PC-3 (cell line): ENCODE measurements at regions not wholly inside any gene's neighbourhood (a gene's known extent, or its start where the extent isn't known, plus 50 kb on each side); places are given as distances from the start of the nearest gene placed in this dataset.

ENCODE experiments used
- ATAC-seq: fragments of 200-7000 bp; cut with Tn5 transposase; 2 replicates; pipeline ENCODE4 v1.9.1; 2020; ENCODE audit warnings: mild to moderate bottlenecking, moderate library complexity
- BruUV-seq: library from RNA; stranded (reverse); fragments of 400-500 nt; replicated peaks from 2 replicates; lab custom pipeline; 2021; lab: Mats Ljungman, UMichigan
- CTCF ChIA-PET: fragments of 300-600 bp; sonication (Branson Sonifier 250); formaldehyde crosslinking; loops from one replicate; lab custom pipeline; 2022; ENCODE audit warnings: antibody characterized with exemption; lab: Charles Lee
- POLR2A ChIA-PET: fragments of 300-600 bp; sonication (Branson Sonifier 250); formaldehyde crosslinking; loops from one replicate; lab custom pipeline; 2022; ENCODE audit warnings: antibody characterized with exemption; ENCODE audit not compliant: unreplicated experiment; lab: Charles Lee
- DNase-seq: peaks from one replicate; pipeline ENCODE4 v3.0.0-alpha.2; 2015
- H2AFZ ChIP-seq: fragments of 300-600 bp; sonication (generic); 2 replicates; pipeline ENCODE4 v1.6.0; 2016; ENCODE audit warnings: antibody characterized with exemption, low read length
- H3F3A ChIP-seq: fragments of 300-600 bp; sonication (generic); one replicate; pipeline ENCODE4 v1.6.0; 2017; ENCODE audit warnings: antibody characterized with exemption, low read length, control low read depth, mild to moderate bottlenecking; ENCODE audit not compliant: unreplicated experiment
- H3K27ac ChIP-seq: fragments of 300-600 bp; sonication (generic); 2 replicates; pipeline ENCODE4 v1.5.1; 2016; ENCODE audit warnings: mild to moderate bottlenecking, low read length
- H3K27me3 ChIP-seq: fragments of 300-600 bp; sonication (generic); 2 replicates; pipeline ENCODE4 v1.6.1; 2016; ENCODE audit warnings: low read length, mixed read lengths
- H3K36me3 ChIP-seq: fragments of 300-600 bp; sonication (generic); 2 replicates; pipeline ENCODE4 v1.6.1; 2016; ENCODE audit warnings: low read depth, mixed run types, low read length, mixed read lengths
- H3K4me1 ChIP-seq: fragments of 300-600 bp; sonication (generic); 2 replicates; pipeline ENCODE4 v1.5.1; 2016; ENCODE audit warnings: low read length; ENCODE audit not compliant: insufficient read depth
- H3K4me2 ChIP-seq: fragments of 300-600 bp; sonication (generic); 2 replicates; pipeline ENCODE4 v1.6.0; 2016; ENCODE audit warnings: low read length
- H3K4me3 ChIP-seq: fragments of 300-600 bp; sonication (generic); 2 replicates; pipeline ENCODE4 v1.5.1; 2016; ENCODE audit warnings: mild to moderate bottlenecking, low read length, mixed read lengths
- H3K79me2 ChIP-seq: fragments of 300-600 bp; sonication (generic); 2 replicates; pipeline ENCODE4 v1.6.1; 2017; ENCODE audit warnings: low read length, mixed read lengths
- H3K9ac ChIP-seq: fragments of 300-600 bp; sonication (generic); 2 replicates; pipeline ENCODE4 v1.6.0; 2016; ENCODE audit warnings: mild to moderate bottlenecking, low read length
- H3K9me2 ChIP-seq: fragments of 300-600 bp; sonication (generic); replicated peaks from 2 replicates; pipeline ENCODE4 v1.6.1; 2016; ENCODE audit warnings: mixed run types, low read length, mixed read lengths
- H3K9me3 ChIP-seq: fragments of 300-600 bp; sonication (generic); 2 replicates; pipeline ENCODE4 v1.6.1; 2016; ENCODE audit warnings: low read length, mixed read lengths
- H4K20me1 ChIP-seq: fragments of 300-600 bp; sonication (generic); 2 replicates; pipeline ENCODE4 v1.6.1; 2016; ENCODE audit warnings: low read length, mixed read lengths
- EZH2 ChIP-seq: fragments of 300-600 bp; sonication (generic); IDR thresholded peaks from one replicate; pipeline ENCODE4 v1.6.1; 2017; ENCODE audit warnings: antibody characterized with exemption, mild to moderate bottlenecking, low read length; ENCODE audit not compliant: unreplicated experiment
- EZH2phosphoT487 ChIP-seq: fragments of 300-600 bp; sonication (generic); IDR thresholded peaks from 2 replicates; pipeline ENCODE4 v1.6.1; 2018; ENCODE audit warnings: mild to moderate bottlenecking, antibody characterized with exemption, low read length, borderline replicate concordance
- intact Hi-C: fragments of 100-400 bp; cut with micrococcal nuclease; formaldehyde crosslinking; loops from 2 replicates; pipeline ENCODE4 v1.9.0; 2023
- TF ChIP-seq, protein P1 (sequence below): fragments of 300-600 bp; sonication (generic); conservative IDR thresholded peaks from 2 replicates; pipeline ENCODE4 v1.5.1; 2017; ENCODE audit warnings: antibody characterized with exemption, low read depth, mild to moderate bottlenecking, low read length

DNA sequence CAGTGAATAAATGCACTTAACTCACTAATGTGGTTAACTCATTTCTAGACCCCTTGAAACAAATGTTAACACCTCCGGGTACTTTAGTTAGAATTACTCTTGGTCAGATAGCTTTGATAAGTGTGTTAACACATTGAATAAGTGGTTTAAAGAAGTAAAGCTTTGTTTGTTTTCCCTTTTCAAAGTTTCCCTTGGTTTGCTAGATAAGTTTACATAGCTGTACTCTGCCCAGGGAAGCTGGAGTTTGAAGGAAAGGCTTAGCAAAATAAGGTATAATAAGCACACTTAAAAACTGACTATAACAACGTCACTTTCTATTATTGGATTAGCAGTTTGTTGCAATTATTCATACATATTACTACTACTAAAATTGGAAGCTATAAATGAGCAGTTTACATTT, 1233.9 kb upstream of the ADGRL2 start:
- Histone ChIP-seq H3K27ac (no peak overlapping the region), H3K79me2 (no peaks in the 10 kb centered on the region), H2AFZ (no peak overlapping the region), H3F3A (no peaks in the 10 kb centered on the region), H3K4me3 (no peak overlapping the region), H3K36me3 (no peaks in the 10 kb centered on the region), H4K20me1 (no peaks in the 10 kb centered on the region), H3K9ac (no peak overlapping the region), H3K27me3 (no peaks in the 10 kb centered on the region), H3K4me2 (no peak overlapping the region), H3K9me3 (no peaks in the 10 kb centered on the region), H3K9me2 (no peaks in the 10 kb centered on the region), H3K4me1 (no peaks in the 10 kb centered on the region)
- ATAC-seq (no peak), DNase-seq (no peak)
- BruUV-seq = no TSS peak
- ChIA-PET CTCF (no interaction called here), POLR2A (no interaction called here)
- intact Hi-C loops = no loop called here
- TF ChIP-seq EZH2phosphoT487 (no peak), EZH2 (no peak)
- TF ChIP-seq, protein P1, sequence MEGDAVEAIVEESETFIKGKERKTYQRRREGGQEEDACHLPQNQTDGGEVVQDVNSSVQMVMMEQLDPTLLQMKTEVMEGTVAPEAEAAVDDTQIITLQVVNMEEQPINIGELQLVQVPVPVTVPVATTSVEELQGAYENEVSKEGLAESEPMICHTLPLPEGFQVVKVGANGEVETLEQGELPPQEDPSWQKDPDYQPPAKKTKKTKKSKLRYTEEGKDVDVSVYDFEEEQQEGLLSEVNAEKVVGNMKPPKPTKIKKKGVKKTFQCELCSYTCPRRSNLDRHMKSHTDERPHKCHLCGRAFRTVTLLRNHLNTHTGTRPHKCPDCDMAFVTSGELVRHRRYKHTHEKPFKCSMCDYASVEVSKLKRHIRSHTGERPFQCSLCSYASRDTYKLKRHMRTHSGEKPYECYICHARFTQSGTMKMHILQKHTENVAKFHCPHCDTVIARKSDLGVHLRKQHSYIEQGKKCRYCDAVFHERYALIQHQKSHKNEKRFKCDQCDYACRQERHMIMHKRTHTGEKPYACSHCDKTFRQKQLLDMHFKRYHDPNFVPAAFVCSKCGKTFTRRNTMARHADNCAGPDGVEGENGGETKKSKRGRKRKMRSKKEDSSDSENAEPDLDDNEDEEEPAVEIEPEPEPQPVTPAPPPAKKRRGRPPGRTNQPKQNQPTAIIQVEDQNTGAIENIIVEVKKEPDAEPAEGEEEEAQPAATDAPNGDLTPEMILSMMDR = no peak

DNA sequence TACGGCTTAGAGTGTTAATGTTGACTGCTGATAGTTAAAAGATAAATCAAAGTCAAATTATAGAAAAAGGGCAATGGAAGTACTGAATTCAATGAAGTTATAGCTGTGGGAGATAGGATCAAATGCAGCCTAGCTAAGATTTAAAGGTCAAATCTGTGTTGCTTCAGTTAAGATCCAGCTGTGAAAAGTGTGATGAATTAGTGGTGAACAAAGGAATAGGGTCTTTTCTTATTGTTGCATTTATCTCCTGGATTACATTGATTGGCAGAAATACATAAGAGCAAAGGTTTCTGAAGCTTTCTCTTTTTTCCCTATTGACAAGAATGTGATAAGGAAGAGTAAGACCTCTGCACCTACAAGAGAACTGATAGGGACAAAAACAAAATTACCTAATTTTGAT, 1234.6 kb upstream of the ADGRL2 start:
- no peaks in the 10 kb centered on the region for H3K27me3 ChIP-seq
- TF ChIP-seq EZH2phosphoT487 (no peak), EZH2 (no peak)
- TF ChIP-seq, protein P1 = no peak
- H3F3A ChIP-seq = no peaks in the 10 kb centered on the region
- H3K79me2 ChIP-seq = no peaks in the 10 kb centered on the region
- intact Hi-C loops = no loop called here
- no peak overlapping the region for H3K27ac ChIP-seq
- ChIA-PET POLR2A (no interaction called here), CTCF (no interaction called here)
- H3K4me3 ChIP-seq = no peak overlapping the region
- H3K4me2 ChIP-seq = no peak overlapping the region
- ATAC-seq (no peak), DNase-seq (no peak)
- H3K9ac ChIP-seq = no peak overlapping the region
- no peaks in the 10 kb centered on the region for H4K20me1 ChIP-seq
- no peak overlapping the region for H2AFZ ChIP-seq
- no TSS peak for BruUV-seq
- H3K4me1 ChIP-seq = no peaks in the 10 kb centered on the region
- H3K9me3 ChIP-seq = no peaks in the 10 kb centered on the region
- no peaks in the 10 kb centered on the region for H3K9me2 ChIP-seq
- no peaks in the 10 kb centered on the region for H3K36me3 ChIP-seq

DNA sequence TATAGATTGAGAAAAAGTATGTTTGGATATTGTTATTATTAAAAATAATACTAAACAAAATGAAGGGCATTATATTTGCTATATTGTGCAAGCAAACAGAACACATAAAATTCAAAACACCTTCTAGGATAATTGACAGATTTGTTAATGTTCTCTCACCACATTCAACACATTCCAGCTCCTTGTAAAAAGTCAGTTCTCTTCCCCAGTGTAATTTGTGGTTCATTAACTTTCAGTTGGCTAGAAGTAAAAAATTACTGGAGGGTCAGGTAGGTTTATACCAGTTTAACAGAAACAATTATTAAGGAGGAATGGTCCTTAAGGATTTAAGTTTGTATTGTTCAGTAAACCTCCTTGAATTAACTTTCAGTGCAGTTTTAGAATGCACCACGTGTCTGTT, 1235.3 kb upstream of the ADGRL2 start:
- DNase-seq = no peak
- no peaks in the 10 kb centered on the region for H3F3A ChIP-seq
- no peaks in the 10 kb centered on the region for H3K27me3 ChIP-seq
- no peaks in the 10 kb centered on the region for H3K4me1 ChIP-seq
- intact Hi-C loops = no loop called here
- H3K9me3 ChIP-seq = no peaks in the 10 kb centered on the region
- no peak for ATAC-seq
- no peak overlapping the region for H3K9ac ChIP-seq
- no peak overlapping the region for H2AFZ ChIP-seq
- H3K36me3 ChIP-seq = no peaks in the 10 kb centered on the region
- POLR2A ChIA-PET = no interaction called here
- no peak overlapping the region for H3K27ac ChIP-seq
- H3K79me2 ChIP-seq = no peaks in the 10 kb centered on the region
- CTCF ChIA-PET = no interaction called here
- BruUV-seq = no TSS peak
- H4K20me1 ChIP-seq = no peaks in the 10 kb centered on the region
- H3K4me2 ChIP-seq = no peak overlapping the region
- H3K9me2 ChIP-seq = no peaks in the 10 kb centered on the region
- H3K4me3 ChIP-seq = no peak overlapping the region
- TF ChIP-seq, protein P1 = no peak
- TF ChIP-seq EZH2phosphoT487 (no peak), EZH2 (no peak)
